Kidney epithelial cell (primary cell): ENCODE measurements at regions not wholly inside any gene's neighbourhood (a gene's known extent, or its start where the extent isn't known, plus 50 kb on each side); places are given as distances from the start of the nearest gene placed in this dataset.

ENCODE experiments used
- DNase-seq: peaks from one replicate; pipeline ENCODE4 v3.0.0-alpha.2; 2010; ENCODE audit warnings: low read depth
- H3K27me3 ChIP-seq: 2 replicates; pipeline ENCODE4 v1.6.0; 2011; ENCODE audit warnings: low read length; ENCODE audit not compliant: control insufficient read depth, insufficient read depth
- H3K36me3 ChIP-seq: 2 replicates; pipeline ENCODE4 v1.5.1; 2011; ENCODE audit warnings: low read length; ENCODE audit not compliant: control insufficient read depth, insufficient read depth
- H3K4me3 ChIP-seq: 2 replicates; pipeline ENCODE4 v1.5.1; 2011; ENCODE audit warnings: low read depth, mild to moderate bottlenecking, control low read depth, low read length
- CTCF ChIP-seq: IDR thresholded peaks from 2 replicates; pipeline ENCODE4 v1.5.1; 2011; ENCODE audit warnings: mild to moderate bottlenecking, moderate library complexity, low read length, control low read depth, inconsistent platforms; ENCODE audit not compliant: insufficient read depth, poor library complexity, severe bottlenecking

DNA sequence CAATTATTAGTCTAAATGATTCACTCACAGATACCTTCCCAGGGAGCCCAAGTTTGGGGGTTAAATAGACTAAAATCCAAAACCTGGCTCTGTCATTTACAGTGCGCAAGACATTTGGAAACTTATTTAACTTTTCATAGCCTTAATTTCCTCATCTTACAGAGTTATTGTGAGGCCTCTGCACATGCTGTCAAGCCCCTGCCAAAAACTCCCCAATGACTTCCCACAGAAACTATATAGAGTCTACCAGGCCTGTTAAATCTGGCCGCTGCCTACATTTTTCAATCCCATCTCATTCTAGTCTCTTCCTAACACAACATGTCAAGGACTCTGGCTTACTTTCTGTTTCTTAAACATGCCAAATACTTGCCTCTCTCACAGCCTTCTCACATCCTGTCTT is 412.5 kb downstream of the ELAVL2 start:
- no peaks in the 10 kb centered on the region for H3K27me3 ChIP-seq
- TF ChIP-seq CTCF, result no peak
- no peak overlapping the region for H3K4me3 ChIP-seq
- no peak for DNase-seq
- H3K36me3 ChIP-seq, result no peaks in the 10 kb centered on the region

- Histone ChIP-seq H3K36me3 (no peaks in the 10 kb centered on the region), H3K4me3 (no peak overlapping the region), H3K27me3 (no peaks in the 10 kb centered on the region)
- no peak for TF ChIP-seq CTCF
- no peak for DNase-seq
These were observed 402.0 kb downstream of the ELAVL2 start for GRCh38 chr9:23423999-23424398.

DNA sequence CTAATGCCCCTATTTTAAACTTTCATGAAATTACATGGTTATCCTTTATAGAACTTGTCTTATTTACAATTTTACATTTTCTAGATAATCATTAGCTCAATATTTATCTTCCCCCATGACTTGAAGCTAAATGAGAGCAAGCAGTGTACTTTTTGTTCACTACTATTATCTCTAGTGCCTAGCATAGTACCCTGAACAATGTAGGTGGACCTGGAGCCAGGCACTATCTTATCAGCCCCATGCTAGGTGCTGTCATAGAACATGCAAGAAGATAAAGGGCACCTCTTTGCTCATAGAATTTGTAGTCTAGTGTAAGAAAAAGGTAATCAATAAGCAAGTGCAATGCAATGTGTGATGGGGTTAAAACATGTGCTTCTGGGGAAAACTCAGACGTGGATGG is 399.9 kb downstream of the ELAVL2 start:
- Histone ChIP-seq H3K4me3 (no peak overlapping the region), H3K27me3 (no peaks in the 10 kb centered on the region), H3K36me3 (no peaks in the 10 kb centered on the region)
- TF ChIP-seq CTCF, result no peak
- no peak for DNase-seq

- DNase-seq, result no peak
- H3K4me3 ChIP-seq, result no peak overlapping the region
- TF ChIP-seq CTCF, result no peak
- no peaks in the 10 kb centered on the region for H3K36me3 ChIP-seq
- H3K27me3 ChIP-seq, result no peaks in the 10 kb centered on the region
These were observed 394.6 kb downstream of the ELAVL2 start for GRCh38 chr9:23431459-23431858.

GRCh38 chr9:23434654-23435053 is 391.4 kb downstream of the ELAVL2 start:
- Histone ChIP-seq H3K4me3 (no peak overlapping the region), H3K27me3 (no peaks in the 10 kb centered on the region), H3K36me3 (no peaks in the 10 kb centered on the region)
- TF ChIP-seq CTCF, result no peak
- DNase-seq, result no peak

GRCh38 chr9:23438299-23438907 is 387.6 kb downstream of the ELAVL2 start:
- Histone ChIP-seq H3K27me3 (no peaks in the 10 kb centered on the region), H3K4me3 (no peak overlapping the region), H3K36me3 (no peaks in the 10 kb centered on the region)
- DNase-seq, result no peak
- TF ChIP-seq CTCF, result no peak
